SIG-M5 treated with dmso at 0.1 percent for 504 hours (cell line): ENCODE measurements at regions not wholly inside any gene's neighbourhood (a gene's known extent, or its start where the extent isn't known, plus 50 kb on each side); places are given as distances from the start of the nearest gene placed in this dataset.

Source experiments
- DNase-seq: peaks from one replicate; lab custom pipeline; 2025; ENCODE audit not compliant: unreplicated experiment; lab: John Stamatoyannopoulos, UW

DNA sequence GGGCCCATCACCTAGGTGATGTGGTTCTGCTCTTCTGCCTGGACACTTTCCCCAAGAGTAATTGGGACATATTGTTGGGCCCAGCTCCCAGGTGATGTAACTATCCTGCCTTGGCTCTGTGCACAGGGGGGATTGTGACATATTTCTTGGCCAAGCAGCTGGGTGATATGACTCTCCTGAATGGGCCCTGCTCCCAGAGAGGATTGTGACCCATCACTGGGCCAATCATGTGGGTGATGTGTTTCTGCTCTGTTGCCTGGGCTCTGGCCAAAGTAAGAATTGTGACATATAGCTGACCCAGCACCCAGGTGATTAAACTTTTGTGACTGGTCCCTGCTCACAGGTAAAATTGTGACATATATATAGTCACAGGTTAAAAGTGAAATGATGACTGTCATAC is 1904.9 kb downstream of the TP53TG3F start:
- DNase-seq: no peak

DNA sequence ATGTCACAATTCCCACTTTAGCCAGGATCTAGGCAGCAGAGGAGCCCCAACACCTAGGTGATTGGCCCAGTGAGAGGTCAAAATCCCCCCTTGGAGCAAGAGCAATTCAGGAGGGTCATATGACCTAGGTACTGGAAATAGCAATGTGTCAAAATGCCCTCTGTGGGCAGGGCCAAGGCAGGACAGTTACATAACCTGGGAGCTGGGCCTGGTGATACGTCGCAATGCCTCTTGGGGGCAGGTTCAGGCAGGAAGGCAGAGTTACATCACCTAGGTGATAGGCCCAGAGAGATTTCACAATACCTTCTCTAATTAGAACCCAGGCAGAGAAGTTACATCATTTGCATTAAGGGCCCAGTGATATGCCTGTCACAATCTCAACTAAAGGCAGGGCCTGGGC is 1906.3 kb downstream of the TP53TG3F start:
- no peak for DNase-seq

DNA sequence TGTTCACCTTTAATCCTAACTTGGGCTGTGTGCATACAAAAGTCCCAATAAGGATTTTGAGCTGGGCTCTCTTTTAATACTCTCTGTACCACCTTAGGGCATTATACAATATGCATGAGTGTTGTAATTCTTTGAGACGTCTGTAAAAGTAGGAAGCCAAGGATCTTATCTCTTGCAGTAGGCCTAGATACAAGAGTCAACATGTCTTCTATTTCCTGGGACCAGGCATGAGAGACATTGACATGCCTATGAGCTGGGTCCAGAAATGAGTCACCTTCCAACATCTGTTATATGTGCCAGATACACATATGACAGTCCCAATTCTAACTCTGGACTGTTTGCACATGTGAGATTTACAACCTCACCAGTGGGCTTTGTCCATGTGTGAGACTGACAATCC is 1911.2 kb downstream of the TP53TG3F start:
- no peak for DNase-seq

DNA sequence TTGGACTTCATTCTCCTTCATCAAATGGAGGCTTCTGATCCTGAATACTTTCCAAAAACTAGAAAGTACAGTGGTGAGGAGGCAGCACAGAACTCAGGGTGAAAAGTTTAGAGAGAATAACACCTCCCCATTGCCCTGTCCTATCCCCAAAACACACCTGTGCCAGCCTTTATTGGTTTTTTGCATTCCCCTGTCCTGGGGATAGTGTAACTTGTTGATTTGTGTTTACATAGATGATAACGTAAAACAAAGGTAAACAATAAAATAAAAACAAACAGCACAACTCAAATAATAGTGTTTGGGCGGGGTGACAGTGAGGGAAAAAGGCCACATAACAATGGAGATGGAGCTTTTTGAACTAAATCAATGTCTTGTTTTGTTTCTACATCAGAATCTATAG is 1917.7 kb downstream of the TP53TG3F start:
- no peak for DNase-seq

DNA sequence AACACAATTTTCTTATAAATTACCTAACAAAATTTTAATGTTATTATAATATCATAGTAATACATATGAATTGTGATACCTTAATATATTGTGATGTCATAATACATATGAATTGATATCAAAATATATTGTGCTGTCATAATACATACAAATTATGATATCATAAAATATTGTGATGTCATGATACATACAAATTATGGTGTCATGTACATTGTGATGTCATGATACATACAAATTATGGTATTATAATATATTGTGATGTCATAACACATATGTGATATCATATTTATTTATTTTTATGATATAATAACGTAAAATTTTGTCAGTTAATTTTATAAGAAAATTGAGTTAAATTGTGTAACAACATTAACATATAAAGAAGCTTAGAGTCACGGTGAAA is 1927.2 kb downstream of the TP53TG3F start:
- DNase-seq: no peak

DNA sequence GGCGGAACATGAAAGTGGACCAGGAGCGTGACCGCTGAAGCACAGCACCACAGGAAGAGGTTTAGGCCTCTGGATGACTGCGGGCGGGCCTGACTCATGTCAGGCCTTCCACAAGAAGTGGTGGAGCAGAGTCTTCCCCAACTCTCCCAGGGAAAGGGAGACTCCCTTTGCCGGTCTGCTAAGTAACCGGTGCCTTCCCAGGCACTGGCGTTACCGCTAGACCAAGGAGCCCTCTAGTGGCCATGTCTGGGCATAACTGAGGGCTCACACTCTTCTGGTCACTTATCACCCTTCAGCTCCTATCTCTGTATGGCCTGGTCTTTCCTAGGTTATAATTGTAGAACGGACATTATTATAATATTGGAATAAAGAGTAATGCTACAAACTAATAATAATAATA is 1931.9 kb downstream of the TP53TG3F start:
- DNase-seq: peak; percentile 6

DNA sequence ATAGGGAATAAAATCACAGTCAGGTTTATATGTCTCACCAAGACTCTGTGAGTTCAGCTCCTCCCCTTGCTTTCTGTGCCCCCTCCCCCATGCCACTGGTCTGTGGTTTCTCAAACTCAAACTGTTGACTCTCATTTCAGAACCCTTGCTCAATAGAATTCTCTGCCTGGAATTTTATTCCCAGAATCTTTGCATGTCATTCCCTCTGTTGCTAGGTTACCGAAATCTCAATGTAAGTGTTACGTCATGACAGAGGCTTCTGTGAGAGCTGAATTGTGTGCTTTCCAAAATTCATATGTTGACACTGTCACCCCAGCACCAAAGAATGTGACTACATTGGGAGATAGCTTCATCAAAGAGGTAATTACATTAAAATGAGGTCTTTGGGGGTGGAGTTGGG is 1938.8 kb downstream of the TP53TG3F start:
- DNase-seq: no peak

DNA sequence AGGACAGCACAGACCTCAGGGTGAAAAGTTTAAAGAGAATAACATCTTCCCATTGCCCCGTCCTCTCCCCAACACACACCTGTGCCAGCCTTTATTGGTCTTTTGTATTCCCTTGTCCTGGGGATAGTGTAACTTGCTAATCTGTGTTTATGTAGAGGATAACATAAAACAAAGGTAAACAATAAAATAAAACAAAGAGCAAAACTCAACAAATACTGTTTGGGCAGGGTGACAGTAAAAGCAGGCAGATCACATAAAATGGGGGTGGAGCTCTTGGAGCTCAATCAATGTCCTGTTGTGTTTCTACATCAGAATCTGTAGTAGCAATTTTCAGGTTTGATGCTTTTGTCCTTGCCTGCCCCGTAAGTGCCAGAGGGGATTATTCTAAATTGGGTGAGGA is 1939.7 kb downstream of the TP53TG3F start:
- no peak for DNase-seq

DNA sequence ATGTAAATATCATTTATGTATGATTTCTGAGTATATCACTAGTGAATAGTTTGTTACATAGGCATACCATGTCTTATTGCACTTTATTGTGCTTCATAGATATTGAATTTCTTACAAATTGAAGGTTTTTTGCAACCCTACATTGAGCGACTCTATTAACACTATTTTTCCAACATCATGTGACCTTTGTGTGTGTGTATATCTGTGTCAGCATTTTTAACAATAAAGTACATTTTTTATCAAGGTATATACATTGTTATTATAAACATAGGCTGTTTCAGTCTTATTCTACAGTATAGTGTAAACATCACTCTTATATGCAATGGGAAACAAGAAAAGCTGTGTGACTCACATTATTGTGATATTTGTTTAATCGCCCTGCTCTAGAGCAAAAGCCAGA is 1944.9 kb downstream of the TP53TG3F start:
- DNase-seq: no peak

DNA sequence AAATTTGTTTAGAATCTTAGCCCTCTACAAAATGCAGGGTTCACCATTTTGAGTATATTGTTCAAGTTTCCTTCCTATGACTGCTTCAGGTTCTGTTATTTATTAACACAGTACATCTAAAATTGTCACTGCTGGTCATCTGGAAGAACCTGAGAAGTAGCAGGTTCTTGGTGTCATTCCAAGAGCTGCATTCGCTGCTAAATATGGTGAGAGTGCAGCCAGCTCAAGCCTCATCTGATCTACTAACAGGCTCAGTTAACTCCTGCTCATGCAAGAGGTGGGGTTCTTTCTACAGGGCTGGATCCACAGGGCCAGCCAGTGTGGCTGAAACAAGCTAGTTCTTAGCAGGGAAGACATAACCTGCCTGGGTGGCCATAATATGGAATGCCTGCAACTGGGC is 1946.1 kb downstream of the TP53TG3F start:
- DNase-seq: no peak

DNA sequence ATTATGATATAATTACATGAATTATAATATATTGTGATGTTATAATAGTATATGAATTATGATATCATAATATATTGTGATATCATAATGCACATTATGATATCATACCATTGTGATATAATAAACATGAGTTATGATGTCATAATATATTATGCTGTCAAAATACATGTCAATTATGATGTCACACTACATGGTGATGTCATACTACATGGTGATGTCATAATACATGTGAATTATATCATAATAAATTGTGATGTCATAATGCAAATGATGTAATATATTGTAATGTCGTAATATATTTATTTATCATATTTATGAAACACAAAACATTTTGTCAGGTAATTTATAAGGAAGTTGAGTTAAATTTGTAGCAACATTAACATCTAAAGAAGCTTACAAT is 1950.1 kb downstream of the TP53TG3F start:
- DNase-seq: no peak

DNA sequence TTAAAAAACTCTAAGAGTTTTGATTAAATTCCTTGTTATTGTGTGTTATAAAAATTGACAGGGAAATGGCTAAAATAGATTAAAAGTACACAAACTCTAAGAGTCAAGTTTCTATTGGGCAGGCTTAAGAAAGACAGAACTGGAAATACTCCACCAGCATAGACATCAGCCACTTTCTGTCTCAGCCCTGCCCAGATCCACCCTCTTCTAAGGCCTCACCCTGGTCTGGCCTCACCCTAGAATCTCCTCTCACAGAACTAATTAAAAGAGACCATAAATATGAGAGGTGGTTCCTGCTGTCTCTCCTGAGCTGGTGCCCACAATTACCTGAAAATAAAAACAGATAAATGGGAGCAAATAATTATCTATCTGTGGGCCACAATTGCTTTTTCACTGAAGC is 1951.0 kb downstream of the TP53TG3F start:
- no peak for DNase-seq

DNA sequence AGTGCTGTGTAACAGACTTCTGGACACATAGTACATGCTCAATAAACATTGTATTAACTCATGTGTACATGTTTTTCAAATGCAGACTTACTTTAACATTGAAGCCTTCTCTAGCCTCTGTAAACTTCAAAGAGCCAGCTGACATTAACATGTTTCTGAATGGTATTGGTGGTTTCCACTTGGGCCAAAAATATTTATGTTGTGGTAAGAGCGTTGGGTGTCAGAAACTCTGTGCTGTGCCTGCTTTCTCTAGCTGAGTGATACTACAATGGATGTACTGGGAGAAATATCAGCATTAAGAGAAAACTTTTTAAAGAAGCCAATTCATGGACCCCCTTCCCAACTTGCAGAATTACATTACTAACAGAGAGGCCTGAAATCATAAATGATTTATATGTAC is 1951.7 kb downstream of the TP53TG3F start:
- no peak for DNase-seq

DNA sequence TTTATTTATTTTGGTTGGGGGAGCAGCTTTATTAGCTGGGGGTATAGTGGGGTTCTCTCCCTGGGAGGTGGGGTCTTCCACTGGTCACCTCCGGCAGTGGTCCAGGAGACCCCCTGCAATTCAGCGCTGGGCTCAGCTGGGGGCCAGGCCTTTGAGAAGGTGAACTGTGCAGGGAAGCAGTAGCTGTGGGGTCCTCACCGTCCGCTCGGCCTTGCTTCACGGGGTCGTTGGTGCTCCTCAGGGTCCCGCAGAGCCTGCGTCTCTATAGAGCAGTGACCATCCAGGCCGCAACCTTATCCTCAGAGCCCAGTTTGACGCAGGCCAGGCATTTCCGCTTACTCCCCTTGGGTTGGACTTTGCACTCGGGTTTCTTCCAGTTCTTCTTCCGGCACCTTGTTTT is 1954.7 kb downstream of the TP53TG3F start:
- no peak for DNase-seq

DNA sequence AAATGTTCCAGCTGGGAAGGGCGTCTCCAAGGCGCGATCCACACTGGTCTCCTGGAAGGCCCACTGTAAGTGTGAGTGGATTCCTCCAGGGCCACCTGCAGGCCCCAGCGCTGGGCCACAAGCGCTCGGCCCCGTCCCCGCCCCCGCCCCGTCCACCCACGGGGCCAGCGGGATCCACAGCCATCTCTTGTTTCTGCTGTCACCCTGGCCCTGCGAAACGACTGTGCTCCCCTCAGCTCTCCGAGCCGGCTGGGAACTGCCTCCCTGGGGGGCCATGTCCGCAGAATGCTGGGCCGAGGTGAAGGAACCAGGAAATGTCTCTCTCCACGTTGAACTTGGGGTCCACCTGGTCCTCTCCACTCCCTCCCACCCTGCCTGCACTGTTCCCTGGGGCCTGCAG is 1955.2 kb downstream of the TP53TG3F start:
- no peak for DNase-seq

DNA sequence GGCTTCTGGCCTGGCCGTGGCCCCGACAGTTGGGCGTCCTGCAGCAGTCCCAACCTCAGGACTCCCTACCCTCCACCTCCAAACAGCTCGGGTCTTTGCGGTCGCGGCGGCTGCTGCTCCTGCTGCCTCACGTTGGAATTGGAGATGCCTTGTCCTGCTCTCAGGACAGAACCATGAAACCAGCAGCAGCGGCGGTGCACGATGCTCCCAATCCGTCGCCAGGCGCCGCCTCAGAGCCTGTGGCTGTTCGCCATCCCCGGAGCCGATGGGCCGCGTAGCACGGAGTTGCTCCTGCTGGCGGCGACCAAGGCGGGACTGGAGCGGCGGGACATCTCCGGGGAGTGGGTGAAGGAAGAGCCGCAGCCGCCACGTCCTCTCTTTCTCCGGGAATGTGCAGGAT is 1965.9 kb downstream of the TP53TG3F start:
- DNase-seq: no peak

DNA sequence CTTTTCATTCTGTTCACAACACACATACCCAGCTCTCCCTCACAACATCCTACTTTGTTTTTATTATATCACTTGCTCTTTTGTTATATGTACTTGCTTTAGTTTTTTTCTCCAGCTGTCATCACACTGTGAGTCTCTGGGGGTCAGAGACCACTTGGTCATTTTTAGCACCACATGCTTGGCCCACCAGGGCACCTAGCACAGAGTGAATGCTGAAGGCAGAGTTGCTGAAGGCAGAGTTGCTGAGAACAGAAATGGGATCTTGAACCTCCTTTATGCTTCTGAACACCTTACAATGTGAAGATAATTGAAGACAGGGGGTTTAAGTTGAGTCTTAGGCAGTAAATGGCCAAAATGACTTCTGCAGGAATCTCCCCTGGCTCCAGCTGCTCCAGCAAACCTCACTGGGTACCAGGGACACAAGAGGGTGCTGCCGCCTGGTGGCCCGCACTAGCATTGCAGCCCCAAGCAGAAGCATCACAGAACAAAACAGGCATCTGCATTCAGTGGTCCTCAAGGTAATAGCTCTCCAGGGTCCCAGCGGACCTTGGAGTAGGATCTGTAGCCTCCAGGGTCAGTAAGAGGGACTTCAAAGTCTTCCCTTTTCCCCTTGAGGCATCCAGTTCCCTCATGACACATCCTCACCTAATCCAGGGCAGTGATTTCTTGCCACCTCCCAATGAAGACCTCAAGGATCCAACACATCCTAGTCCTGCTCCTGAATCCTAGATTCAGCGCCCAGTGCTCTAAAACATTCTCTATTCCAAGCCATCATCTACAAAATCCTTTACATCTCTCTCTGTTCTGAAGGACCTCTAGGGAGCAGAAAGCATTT is 1972.6 kb downstream of the TP53TG3F start:
- peak; percentile 0 for DNase-seq

DNA sequence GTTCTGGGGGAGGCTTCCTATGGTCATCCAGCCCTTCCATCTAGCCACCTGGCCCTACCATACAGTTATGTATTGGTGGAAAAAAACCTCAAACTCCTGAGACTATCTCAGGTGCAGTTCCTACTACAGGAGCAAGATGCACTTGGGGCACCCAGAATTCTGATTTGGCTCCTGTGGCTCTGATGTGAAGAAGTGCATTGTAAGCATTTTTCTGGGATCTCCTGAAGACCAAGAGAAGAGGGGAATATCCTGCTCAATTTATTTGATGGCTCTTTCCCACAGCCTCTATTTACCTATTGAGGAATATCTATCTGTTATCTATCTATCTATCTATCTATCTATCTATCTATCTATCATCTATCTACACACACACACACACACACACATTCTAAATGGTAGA is 1981.5 kb downstream of the TP53TG3F start:
- no peak for DNase-seq

DNA sequence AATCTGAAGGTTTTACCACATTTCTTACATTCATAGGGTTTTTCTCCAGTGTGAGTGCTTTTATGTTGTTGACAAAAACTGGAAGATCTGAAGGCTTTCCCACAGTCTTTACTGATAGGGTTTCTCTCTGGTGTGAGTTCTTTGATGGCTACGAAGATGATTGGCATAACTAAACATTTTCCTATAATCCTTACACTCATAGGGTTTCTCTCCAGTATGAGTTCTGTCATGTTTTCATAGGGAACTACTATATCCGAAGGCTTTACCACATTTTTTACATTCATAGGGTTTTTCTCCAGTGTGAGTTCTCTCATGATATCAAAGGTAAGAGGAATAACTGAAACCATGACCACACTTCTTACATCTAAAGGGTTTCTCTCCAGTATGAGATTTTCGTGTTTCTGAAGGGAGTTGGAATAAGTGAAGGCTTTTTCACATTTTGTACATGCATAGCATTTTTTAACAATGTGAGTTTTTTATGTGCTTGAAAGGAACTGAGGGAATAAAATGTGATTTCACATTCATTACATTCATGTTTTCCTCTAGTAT is 1987.7 kb downstream of the TP53TG3F start:
- no peak for DNase-seq

DNA sequence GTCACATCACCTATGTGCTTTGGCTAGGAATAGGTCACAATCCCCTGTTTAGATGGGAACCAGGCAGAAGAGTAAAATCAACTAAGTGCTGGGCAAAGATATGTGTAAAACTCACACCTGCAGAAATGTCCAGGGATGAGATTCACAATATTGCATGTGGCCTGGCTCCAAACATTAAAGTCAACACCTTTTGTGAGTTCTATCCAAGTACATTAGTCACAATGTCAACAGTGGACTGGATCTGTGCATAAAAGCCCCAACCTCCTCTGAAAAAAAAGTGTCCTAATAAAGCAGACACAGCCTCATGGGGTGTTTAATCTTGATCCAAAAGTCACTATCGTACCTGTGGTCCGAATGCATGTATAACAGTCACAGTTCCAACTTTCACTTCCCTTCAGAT is 1990.3 kb downstream of the TP53TG3F start:
- no peak for DNase-seq

DNA sequence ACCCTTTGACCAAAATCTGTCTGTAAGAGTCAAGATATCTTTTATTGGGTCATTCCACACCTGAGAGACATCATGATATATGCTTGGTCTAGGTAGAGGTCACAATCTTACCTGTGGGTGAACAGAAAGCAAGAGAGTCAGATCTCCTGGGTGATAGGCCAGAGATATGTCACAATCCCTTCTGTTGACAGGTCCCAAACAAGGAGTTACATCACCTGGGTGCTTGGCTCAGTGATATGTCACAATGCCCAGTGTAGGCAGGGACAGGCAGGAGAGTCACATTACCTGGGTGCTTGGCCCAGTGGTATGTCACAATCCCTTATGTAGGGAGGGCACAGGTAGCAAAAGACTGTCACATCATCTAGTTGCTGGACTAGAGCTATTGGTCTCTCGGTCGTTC is 1991.2 kb downstream of the TP53TG3F start:
- DNase-seq: no peak

DNA sequence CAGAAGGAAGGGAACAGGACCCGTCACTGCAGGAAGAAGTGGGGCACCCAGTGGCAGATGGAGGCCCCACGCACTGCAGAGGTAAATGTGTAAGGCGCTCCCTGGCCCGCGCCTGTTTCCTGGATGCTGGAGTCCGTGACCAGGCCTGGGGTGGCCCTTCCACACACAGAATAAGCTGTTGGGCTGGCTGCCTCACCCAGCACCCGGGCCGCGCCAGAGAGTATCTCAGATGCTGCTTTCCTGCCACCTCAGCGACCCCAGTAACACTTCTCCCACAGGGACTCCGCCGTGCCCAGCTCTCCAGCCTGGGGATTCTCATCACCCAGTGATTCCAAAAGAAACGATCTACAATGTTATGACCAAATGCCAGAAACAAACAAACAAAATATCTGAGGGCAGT is 1993.1 kb downstream of the TP53TG3F start:
- DNase-seq: no peak

DNA sequence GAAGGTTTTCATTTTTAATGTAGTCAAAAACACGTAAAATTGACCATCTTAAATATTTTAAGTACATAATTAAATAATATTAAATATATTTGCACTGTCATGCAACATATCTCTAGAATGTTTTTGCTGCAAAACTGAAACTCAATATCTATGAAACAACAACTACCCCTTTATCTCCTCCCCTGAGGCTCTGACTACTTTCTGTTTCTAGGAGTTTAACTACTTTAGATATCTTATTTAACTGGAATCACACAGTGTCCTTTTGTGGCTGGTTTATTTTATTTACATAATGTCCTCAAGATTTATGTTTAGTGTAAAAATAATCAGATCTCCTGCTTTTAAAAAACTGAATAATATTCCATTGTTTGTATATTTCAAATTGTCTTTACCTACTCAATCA is 2003.9 kb downstream of the TP53TG3F start:
- no peak for DNase-seq
